ENCODE measurements at regions not wholly inside any gene's neighbourhood (a gene's known extent, or its start where the extent isn't known, plus 50 kb on each side); places are given as distances from the start of the nearest gene placed in this dataset.
"Not testable (repeated sequence)": the region's sequence is repeated elsewhere in the genome, so short reads cannot be mapped to it uniquely, and the experiment has no call there.

- no peak for DNase-seq (ENCODE audit: low spot score)
- TF ChIP-seq CTCF (IDR thresholded peaks at IDR 0.05; ENCODE audit: extremely low read depth, missing control alignments), result no peak
Observed at GRCh38 chr3:124149771-124150170, 157.8 kb upstream of the ROPN1 start.

- not testable (repeated sequence) for DNase-seq (ENCODE audit: low spot score)
Observed at GRCh38 chr3:124152891-124153290, 161.0 kb upstream of the ROPN1 start.

GRCh38 chr3:124156866-124157712 is 165.2 kb upstream of the ROPN1 start:
- TF ChIP-seq CTCF (IDR thresholded peaks at IDR 0.05; ENCODE audit: extremely low read depth, missing control alignments), result no peak
- DNase-seq (ENCODE audit: low spot score), result no peak

- no peak for TF ChIP-seq CTCF (IDR thresholded peaks at IDR 0.05; ENCODE audit: extremely low read depth, missing control alignments)
Observed at GRCh38 chr3:124157748-124158147, 165.8 kb upstream of the ROPN1 start.

GRCh38 chr3:124158168-124158881 is 166.4 kb upstream of the ROPN1 start:
- TF ChIP-seq CTCF (IDR thresholded peaks at IDR 0.05; ENCODE audit: extremely low read depth, missing control alignments), result no peak
- DNase-seq (ENCODE audit: low spot score), result no peak

More at GRCh38 chr3:124157748-124158147, 165.8 kb upstream of the ROPN1 start:
- no peak for DNase-seq (ENCODE audit: low spot score)

GRCh38 chr3:124161448-124161847 is 169.5 kb upstream of the ROPN1 start:
- TF ChIP-seq CTCF (IDR thresholded peaks at IDR 0.05; ENCODE audit: extremely low read depth, missing control alignments), result no peak

GRCh38 chr3:124163689-124164088 is 171.8 kb upstream of the ROPN1 start:
- no peak for TF ChIP-seq CTCF (IDR thresholded peaks at IDR 0.05; ENCODE audit: extremely low read depth, missing control alignments)
- no peak for DNase-seq (ENCODE audit: low spot score)

More at GRCh38 chr3:124161448-124161847, 169.5 kb upstream of the ROPN1 start:
- DNase-seq (ENCODE audit: low spot score), result no peak
